ENCODE measurements at regions not wholly inside any gene's neighbourhood (a gene's known extent, or its start where the extent isn't known, plus 50 kb on each side); places are given as distances from the start of the nearest gene placed in this dataset.
"Not testable (repeated sequence)": the region's sequence is repeated elsewhere in the genome, so short reads cannot be mapped to it uniquely, and the experiment has no call there.

- DNase-seq (ENCODE audit: low read depth) = not testable (repeated sequence)
Observed at GRCh38 chr4:186847429-186848131, 123.9 kb upstream of the FAT1 start.

GRCh38 chr4:186848437-186848836 is 124.8 kb upstream of the FAT1 start:
- no peak for DNase-seq (ENCODE audit: low read depth)

DNA sequence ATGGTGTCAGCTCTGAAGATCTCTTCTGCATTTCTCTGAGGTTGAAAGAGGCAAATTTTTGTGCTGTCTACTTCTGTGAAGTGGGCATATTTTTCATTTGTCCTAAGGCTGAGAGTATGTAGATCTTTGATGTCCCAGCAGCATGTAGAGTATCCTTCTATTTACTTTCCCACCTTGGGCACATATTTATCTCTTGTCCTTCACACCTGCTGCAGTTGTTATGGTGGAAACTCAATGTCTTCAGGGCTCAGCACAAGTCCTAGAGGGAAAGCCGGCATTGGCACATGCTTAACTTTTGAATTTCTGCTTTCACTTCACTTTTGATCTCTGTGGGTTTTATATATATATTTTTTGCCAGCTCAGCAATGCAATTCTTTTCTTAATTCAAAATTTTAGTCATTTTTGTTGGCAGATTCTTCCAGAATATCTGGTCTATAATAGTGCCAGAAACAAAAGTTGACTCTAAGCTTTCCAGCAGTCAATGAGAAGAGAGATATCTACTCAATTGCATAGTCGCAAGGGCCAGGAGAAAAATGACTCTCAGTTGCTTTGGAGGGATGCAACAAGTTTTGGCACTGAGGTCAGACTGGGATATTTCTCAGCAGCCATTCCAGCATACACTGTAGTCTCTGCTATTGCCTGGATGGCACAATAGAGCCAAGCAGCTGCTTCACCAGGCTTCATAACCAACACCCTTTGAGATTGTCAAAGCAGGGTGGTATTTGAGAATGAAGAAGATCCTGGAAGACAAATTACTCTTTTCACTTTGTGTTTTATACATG is 127.8 kb upstream of the FAT1 start:
- DNase-seq (ENCODE audit: low read depth) = no peak

DNA sequence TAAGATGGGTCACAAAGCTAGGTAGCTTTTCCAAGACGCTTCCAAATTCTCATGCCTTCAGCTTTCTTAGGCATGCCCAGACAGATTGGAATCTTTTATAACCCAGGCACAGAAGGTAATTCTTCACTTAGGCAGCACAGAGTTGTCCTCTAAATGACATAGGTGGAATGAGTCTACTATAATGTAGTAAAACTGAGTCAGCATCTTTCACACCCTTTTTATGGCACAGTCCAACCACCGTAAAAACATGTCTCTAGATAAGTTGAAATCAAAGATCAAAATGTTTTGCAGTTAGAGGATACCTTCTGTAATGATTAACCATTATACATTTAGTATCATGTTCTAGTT is 128.4 kb upstream of the FAT1 start:
- DNase-seq (ENCODE audit: low read depth) = no peak

GRCh38 chr4:186852964-186853391 is 129.3 kb upstream of the FAT1 start:
- DNase-seq (ENCODE audit: low read depth) = no peak

- DNase-seq (ENCODE audit: low read depth) = peak; percentile 38
Observed at GRCh38 chr4:186854256-186854655, 130.6 kb upstream of the FAT1 start.

DNA sequence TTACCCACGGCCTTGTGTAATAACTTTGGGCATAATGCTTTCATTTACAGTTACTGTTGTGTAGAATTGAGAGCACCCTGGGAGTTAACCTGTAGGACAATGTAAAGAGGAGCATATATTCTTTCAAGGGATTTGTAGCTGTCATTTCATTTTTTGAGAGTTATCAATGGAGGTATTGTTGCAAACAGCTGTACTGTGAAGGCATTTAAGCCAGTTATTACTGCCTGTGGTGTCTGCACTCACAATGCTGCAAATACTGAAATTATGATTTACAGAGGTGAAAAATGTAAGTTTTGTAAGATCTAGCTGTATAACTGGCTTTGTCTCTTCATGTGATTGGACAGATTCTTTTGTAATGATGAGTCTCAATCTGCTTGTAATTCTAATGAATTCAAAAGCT is 131.5 kb upstream of the FAT1 start:
- DNase-seq (ENCODE audit: low read depth) = no peak

DNA sequence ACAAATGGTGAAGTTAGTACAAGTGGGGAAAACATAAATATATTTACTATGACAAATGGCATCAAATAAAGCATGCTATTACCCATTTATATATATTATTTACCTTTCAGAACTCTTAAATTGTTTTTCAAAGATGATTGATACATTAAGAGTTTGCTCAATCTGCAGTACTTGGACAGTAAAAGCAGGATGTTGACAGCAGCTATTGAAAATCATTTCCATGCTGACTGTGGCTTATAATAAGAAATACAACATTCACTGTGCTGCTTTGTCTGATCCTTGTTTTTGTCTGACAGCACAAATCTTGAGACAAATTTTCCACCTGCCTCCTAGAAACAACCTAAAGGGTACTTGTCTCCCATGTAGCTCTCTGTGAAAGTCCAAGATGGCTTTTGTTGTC is 134.1 kb upstream of the FAT1 start:
- DNase-seq (ENCODE audit: low read depth) = no peak

DNA sequence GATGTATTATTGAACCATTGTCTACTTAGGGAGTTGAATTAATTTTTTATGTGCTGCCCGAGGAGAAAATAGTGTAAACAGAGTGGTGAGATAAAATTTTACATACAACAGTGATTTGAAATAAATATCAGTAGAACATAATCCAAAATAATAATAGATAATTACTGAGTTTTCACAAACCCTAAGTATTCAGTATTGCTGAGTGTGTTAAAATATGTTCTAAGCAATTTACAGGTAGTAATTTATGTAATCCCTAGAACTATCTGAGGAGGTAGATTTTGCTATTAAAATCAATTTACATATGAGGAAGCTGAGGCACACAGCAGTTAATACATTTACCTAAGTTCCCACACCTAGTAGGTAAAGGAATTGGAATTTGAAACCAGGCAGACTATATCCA is 134.7 kb upstream of the FAT1 start:
- no peak for DNase-seq (ENCODE audit: low read depth)

DNA sequence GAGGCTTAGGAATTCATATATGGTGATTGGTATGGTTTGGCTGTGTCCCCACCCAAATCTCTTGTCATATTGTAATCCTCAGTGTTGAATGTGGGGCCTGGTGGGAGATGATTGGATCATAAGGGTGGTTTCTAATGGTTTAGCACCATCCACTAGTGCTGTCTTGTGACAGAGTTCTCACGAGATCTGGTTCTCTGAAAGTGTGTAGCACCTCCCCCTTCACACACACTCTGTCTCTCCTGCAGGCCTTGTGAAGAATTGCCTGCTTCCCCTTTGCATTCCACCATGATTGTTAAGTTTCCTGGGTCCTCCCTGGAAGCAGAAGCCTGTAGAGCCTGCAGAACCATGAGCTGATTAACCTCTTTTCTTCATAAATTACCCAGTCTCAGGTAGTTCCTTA is 135.8 kb upstream of the FAT1 start:
- DNase-seq (ENCODE audit: low read depth) = no peak

- no peak for DNase-seq (ENCODE audit: low read depth)
Observed at GRCh38 chr4:186861317-186861716, 137.7 kb upstream of the FAT1 start.

DNA sequence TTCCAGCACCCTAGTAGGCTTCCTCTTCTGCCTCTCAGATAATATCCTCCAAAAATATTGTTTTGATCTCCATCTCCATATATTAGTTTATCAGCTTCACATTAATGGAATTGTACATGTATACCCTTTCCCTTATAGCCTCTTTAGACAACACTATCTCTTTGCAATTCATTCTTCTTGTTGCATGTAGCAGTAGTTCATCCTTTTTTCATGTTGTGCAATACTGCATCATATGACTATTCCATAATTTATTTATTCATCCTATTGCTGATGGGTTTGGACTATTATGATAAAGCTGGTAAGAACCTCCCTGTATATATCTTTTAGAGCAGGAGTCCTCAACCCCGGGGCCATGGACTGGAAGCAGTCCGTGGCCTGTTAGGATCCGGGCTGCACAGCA is 148.2 kb upstream of the FAT1 start:
- DNase-seq (ENCODE audit: low read depth) = no peak

DNA sequence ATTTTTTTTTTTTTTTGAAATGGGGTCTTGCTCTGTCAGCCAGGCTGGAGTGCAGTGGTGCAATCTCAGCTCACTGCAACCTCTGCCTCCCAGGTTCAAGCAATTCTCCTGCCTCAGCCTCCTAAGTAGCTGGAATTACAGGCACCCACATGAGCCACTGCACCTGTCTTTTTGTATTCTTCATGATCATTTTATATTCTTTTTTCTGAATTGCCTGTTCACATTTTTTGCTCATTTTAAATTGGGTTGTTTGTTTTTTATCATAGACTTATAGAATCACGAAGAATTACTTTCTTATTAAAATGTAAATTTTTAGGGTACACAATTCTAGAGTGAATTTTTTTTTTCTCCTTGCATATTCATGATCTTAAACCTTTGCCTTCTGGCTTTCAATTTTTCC is 149.4 kb upstream of the FAT1 start:
- not testable (repeated sequence) for DNase-seq (ENCODE audit: low read depth)

GRCh38 chr4:186875476-186875875 is 151.8 kb upstream of the FAT1 start:
- DNase-seq (ENCODE audit: low read depth) = no peak

GRCh38 chr4:186876961-186877626 is 153.4 kb upstream of the FAT1 start:
- DNase-seq (ENCODE audit: low read depth) = no peak

DNA sequence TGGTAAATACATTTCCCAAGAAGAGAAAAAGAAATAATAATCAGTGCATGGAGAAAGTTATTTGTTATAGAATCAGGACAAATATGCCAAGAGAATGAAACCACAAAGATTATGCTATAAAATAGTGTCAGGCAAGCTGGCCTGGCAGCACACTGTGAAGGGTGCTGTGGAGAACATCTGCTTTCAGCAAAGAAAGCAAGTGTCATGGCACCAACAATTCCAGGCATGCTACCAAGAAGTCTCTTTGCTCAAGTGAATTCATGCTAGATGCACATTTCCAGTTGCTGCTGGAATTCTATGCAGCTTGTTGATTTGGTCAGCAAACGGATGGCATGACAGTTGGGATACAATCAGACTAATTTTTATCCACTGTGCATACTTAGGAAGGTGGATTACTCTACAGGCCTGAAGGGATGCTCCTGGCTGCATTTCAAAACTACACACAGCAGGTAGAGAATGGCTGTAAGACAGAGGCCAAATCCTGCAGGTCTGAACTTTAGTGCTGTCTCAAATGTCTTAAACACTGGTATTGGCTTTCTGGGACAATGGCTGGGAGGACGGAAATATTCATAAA is 154.6 kb upstream of the FAT1 start:
- DNase-seq (ENCODE audit: low read depth) = peak; percentile 11

- peak; percentile 68 for DNase-seq (ENCODE audit: low read depth)
Observed at GRCh38 chr4:186881521-186882220, 158.0 kb upstream of the FAT1 start.

DNA sequence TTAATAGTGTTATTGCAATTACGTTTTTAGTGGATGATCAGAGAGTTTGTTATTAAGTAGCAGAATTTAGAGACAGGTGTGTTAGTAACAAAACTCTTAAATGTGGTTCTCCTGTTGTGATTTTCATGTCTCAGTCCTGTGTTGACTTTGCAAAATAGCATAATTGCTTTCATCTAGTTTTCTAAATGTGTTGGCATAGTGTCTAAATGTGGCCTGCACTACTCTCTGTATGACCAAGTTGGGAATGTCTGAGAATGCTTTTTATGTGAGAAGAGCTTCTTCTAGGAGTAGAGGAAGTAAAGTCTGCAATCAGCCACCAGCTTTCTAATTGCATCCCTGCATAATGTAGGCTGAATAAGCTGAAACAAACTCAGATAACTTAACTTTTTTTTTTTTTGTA is 158.6 kb upstream of the FAT1 start:
- DNase-seq (ENCODE audit: low read depth) = no peak

GRCh38 chr4:186885289-186885688 is 161.6 kb upstream of the FAT1 start:
- no peak for DNase-seq (ENCODE audit: low read depth)

- no peak for DNase-seq (ENCODE audit: low read depth)
Observed at GRCh38 chr4:186886759-186887158, 163.1 kb upstream of the FAT1 start.

GRCh38 chr4:186887291-186887700 is 163.6 kb upstream of the FAT1 start:
- no peak for DNase-seq (ENCODE audit: low read depth)

DNA sequence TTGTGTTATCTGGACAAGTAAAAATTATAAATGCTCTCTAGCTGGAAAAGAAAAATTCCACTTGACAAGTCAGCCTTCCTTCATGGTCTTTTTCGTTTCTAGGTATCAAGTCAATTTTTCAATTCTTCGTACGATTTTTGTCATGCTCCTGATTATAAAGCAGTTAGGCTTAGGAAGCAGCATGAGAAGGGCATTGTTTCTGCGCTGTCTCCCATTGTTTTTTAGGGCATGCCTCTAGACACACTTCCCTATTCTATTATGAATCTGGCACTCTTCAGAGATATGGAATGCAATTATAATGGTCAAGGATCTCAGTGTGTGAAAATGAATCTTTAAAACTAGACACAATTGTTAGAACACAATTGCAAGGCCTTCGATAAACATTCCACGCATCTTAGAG is 164.1 kb upstream of the FAT1 start:
- no peak for DNase-seq (ENCODE audit: low read depth)

Measured in RPMI7951 (cell line).